ENCODE measurements at regions not wholly inside any gene's neighbourhood (a gene's known extent, or its start where the extent isn't known, plus 50 kb on each side); places are given as distances from the start of the nearest gene placed in this dataset.

- TF ChIP-seq Cebpa-rat (IDR thresholded peaks at IDR 0.05) = no peak
- no peaks in the 10 kb centered on the region for H4K20me1 ChIP-seq
- H3K27ac ChIP-seq = no peak overlapping the region
- no peaks in the 10 kb centered on the region for H3K27me3 ChIP-seq
- no peaks in the 10 kb centered on the region for H3K36me3 ChIP-seq
- H3K9ac ChIP-seq = no peak overlapping the region
- no peak overlapping the region for H3K4me3 ChIP-seq
- peaks cover 4 to 34% (median 20%) of the 10 kb centered on the region in 11 experiments; a peak in 17 of 22 replicates for H3K9me3 ChIP-seq (replicated peaks in 1 of 11)
- no peaks in the 10 kb centered on the region for H3K4me1 ChIP-seq
- no peak overlapping the region for H3K4me2 ChIP-seq
These were observed 169.6 kb downstream of the THBS2 start for GRCh38 chr6:169084067-169084466.

- no peak overlapping the region for H3K27ac ChIP-seq
- no peak overlapping the region for H3K4me3 ChIP-seq
- H3K27me3 ChIP-seq = no peaks in the 10 kb centered on the region
- no peaks in the 10 kb centered on the region for H3K4me1 ChIP-seq
- no peak for TF ChIP-seq Cebpa-rat (IDR thresholded peaks at IDR 0.05)
- H3K9me3 ChIP-seq (replicated peaks in 1 of 11) = peaks cover 0 to 28% (median 17%) of the 10 kb centered on the region in 11 experiments; a peak in 14 of 22 replicates
- no peaks in the 10 kb centered on the region for H3K36me3 ChIP-seq
- H3K9ac ChIP-seq = no peak overlapping the region
- H3K4me2 ChIP-seq = no peak overlapping the region
- no peaks in the 10 kb centered on the region for H4K20me1 ChIP-seq
These were observed 170.2 kb downstream of the THBS2 start for GRCh38 chr6:169083508-169083874.

GRCh38 chr6:169082817-169083507, 170.7 kb downstream of the THBS2 start:
- no peaks in the 10 kb centered on the region for H3K4me1 ChIP-seq
- no peak overlapping the region for H3K27ac ChIP-seq
- peaks cover 0 to 27% (median 15%) of the 10 kb centered on the region in 11 experiments; a peak in 12 of 22 replicates for H3K9me3 ChIP-seq (replicated peaks in 1 of 11)
- no peak overlapping the region for H3K9ac ChIP-seq
- H4K20me1 ChIP-seq = no peaks in the 10 kb centered on the region
- TF ChIP-seq Cebpa-rat (IDR thresholded peaks at IDR 0.05) = no peak
- no peaks in the 10 kb centered on the region for H3K27me3 ChIP-seq
- no peak overlapping the region for H3K4me2 ChIP-seq
- no peaks in the 10 kb centered on the region for H3K36me3 ChIP-seq
- no peak overlapping the region for H3K4me3 ChIP-seq

GRCh38 chr6:169082093-169082492, 171.6 kb downstream of the THBS2 start:
- no peaks in the 10 kb centered on the region for H3K4me1 ChIP-seq
- no peaks in the 10 kb centered on the region for H4K20me1 ChIP-seq
- peaks cover 0 to 27% (median 14%) of the 10 kb centered on the region in 11 experiments; a peak in 9 of 22 replicates for H3K9me3 ChIP-seq (replicated peaks in 1 of 11)
- no peak overlapping the region for H3K9ac ChIP-seq
- no peaks in the 10 kb centered on the region for H3K27me3 ChIP-seq
- no peak for TF ChIP-seq Cebpa-rat (IDR thresholded peaks at IDR 0.05)
- H3K4me2 ChIP-seq = no peak overlapping the region
- H3K4me3 ChIP-seq = no peak overlapping the region
- no peaks in the 10 kb centered on the region for H3K36me3 ChIP-seq
- H3K27ac ChIP-seq = no peak overlapping the region

- Histone ChIP-seq H3K4me2 (no peak overlapping the region), H3K4me3 (no peak overlapping the region), H3K27ac (no peak overlapping the region), H4K20me1 (no peaks in the 10 kb centered on the region), H3K27me3 (no peaks in the 10 kb centered on the region), H3K36me3 (no peaks in the 10 kb centered on the region), H3K4me1 (no peaks in the 10 kb centered on the region), H3K9ac (no peak overlapping the region), H3K9me3 (replicated peaks in 1 of 11) (peaks cover 0 to 22% (median 8%) of the 10 kb centered on the region in 11 experiments; a peak in 8 of 22 replicates)
- no peak for TF ChIP-seq Cebpa-rat (IDR thresholded peaks at IDR 0.05)
These were observed 172.4 kb downstream of the THBS2 start for GRCh38 chr6:169081248-169081647.

GRCh38 chr6:169079650-169080049, 174.0 kb downstream of the THBS2 start:
- Histone ChIP-seq H3K4me2 (no peak overlapping the region), H3K27me3 (no peaks in the 10 kb centered on the region), H4K20me1 (no peaks in the 10 kb centered on the region), H3K4me1 (no peaks in the 10 kb centered on the region), H3K9ac (no peak overlapping the region), H3K9me3 (replicated peaks in 1 of 11) (peaks cover 0 to 9% (median 0%) of the 10 kb centered on the region in 11 experiments; a peak in 4 of 22 replicates), H3K4me3 (no peak overlapping the region), H3K36me3 (no peaks in the 10 kb centered on the region), H3K27ac (no peak overlapping the region)
- no peak for TF ChIP-seq Cebpa-rat (IDR thresholded peaks at IDR 0.05)

GRCh38 chr6:169078399-169079145, 175.1 kb downstream of the THBS2 start:
- no peak overlapping the region for H3K4me2 ChIP-seq
- H4K20me1 ChIP-seq = no peaks in the 10 kb centered on the region
- H3K4me1 ChIP-seq = no peaks in the 10 kb centered on the region
- no peaks in the 10 kb centered on the region for H3K36me3 ChIP-seq
- H3K9ac ChIP-seq = no peak overlapping the region
- H3K27me3 ChIP-seq = no peaks in the 10 kb centered on the region
- no peak overlapping the region for H3K4me3 ChIP-seq
- TF ChIP-seq Cebpa-rat (IDR thresholded peaks at IDR 0.05) = no peak
- H3K27ac ChIP-seq = no peak overlapping the region
- 0 out of 22 replicates have a peak, but pooled peaks cover 0 to 2% (median 0%) of the 10 kb centered on the region in 11 experiments for H3K9me3 ChIP-seq (replicated peaks in 1 of 11)

GRCh38 chr6:169075915-169076654, 177.6 kb downstream of the THBS2 start:
- H3K27me3 ChIP-seq = no peaks in the 10 kb centered on the region
- no peak for TF ChIP-seq Cebpa-rat (IDR thresholded peaks at IDR 0.05)
- no peak overlapping the region for H3K4me2 ChIP-seq
- no peak overlapping the region for H3K9ac ChIP-seq
- H3K4me1 ChIP-seq = no peaks in the 10 kb centered on the region
- no peak overlapping the region for H3K4me3 ChIP-seq
- peaks cover 0 to 9% (median 0%) of the 10 kb centered on the region in 11 experiments; a peak in 3 of 22 replicates for H3K9me3 ChIP-seq (replicated peaks in 1 of 11)
- no peaks in the 10 kb centered on the region for H3K36me3 ChIP-seq
- H4K20me1 ChIP-seq = no peaks in the 10 kb centered on the region
- no peak overlapping the region for H3K27ac ChIP-seq

- no peak overlapping the region for H3K9ac ChIP-seq
These were observed 178.3 kb downstream of the THBS2 start for GRCh38 chr6:169075211-169075914.

More at GRCh38 chr6:169075211-169075914, 178.3 kb downstream of the THBS2 start:
- no peaks in the 10 kb centered on the region for H3K27me3 ChIP-seq
- H3K9me3 ChIP-seq (replicated peaks in 1 of 11) = peaks cover 0 to 9% (median 0%) of the 10 kb centered on the region in 11 experiments; a peak in 4 of 22 replicates
- H3K36me3 ChIP-seq = no peaks in the 10 kb centered on the region
- no peak overlapping the region for H3K27ac ChIP-seq
- 0 out of 22 replicates have a peak, but pooled peaks of 1 of the 11 experiments have one; percentile 35 for TF ChIP-seq Cebpa-rat (IDR thresholded peaks at IDR 0.05)
- no peaks in the 10 kb centered on the region for H3K4me1 ChIP-seq
- H4K20me1 ChIP-seq = no peaks in the 10 kb centered on the region
- H3K4me2 ChIP-seq = no peak overlapping the region
- H3K4me3 ChIP-seq = no peak overlapping the region

Measured in BLaER1 treated with 17β-estradiol and CSF1 and Interleukin-3, amounts not matched to agents 10 nM and 100 nM (cell line).